Progenitor cell of endocrine pancreas (in vitro differentiated cells): ENCODE measurements at regions not wholly inside any gene's neighbourhood (a gene's known extent, or its start where the extent isn't known, plus 50 kb on each side); places are given as distances from the start of the nearest gene placed in this dataset.
"Not testable (repeated sequence)": the region's sequence is repeated elsewhere in the genome, so short reads cannot be mapped to it uniquely, and the experiment has no call there.

ENCODE experiments used
- DNase-seq: peaks from one replicate; pipeline ENCODE4 v3.0.0; 2021; ENCODE audit warnings: low spot score; ENCODE audit not compliant: unreplicated experiment
- H3K27ac Mint-ChIP-seq: 2 replicates; pipeline ENCODE4 v1.8.0; 2021; ENCODE audit warnings: mild to moderate bottlenecking, moderate library complexity, mixed read lengths
- H3K27me3 Mint-ChIP-seq: 2 replicates; pipeline ENCODE4 v1.8.0; 2021; ENCODE audit warnings: mixed read lengths
- H3K36me3 Mint-ChIP-seq: 2 replicates; pipeline ENCODE4 v1.8.0; 2022; ENCODE audit warnings: mixed read lengths; ENCODE audit not compliant: insufficient read depth
- H3K4me1 Mint-ChIP-seq: 2 replicates; pipeline ENCODE4 v1.8.0; 2021; ENCODE audit warnings: low read depth, mixed read lengths
- H3K4me3 Mint-ChIP-seq: 2 replicates; pipeline ENCODE4 v1.8.0; 2021; ENCODE audit warnings: low read depth, mild to moderate bottlenecking, moderate library complexity, mixed read lengths
- H3K9me3 Mint-ChIP-seq: 2 replicates; pipeline ENCODE4 v1.8.0; 2021; ENCODE audit warnings: low read depth, mixed read lengths
- TF ChIP-seq, protein P1 (sequence below): fragments of 200-600 bp; sonication (generic); IDR thresholded peaks from one replicate; pipeline ENCODE4 v1.5.0; 2021; ENCODE audit warnings: antibody characterized with exemption, mild to moderate bottlenecking; ENCODE audit not compliant: unreplicated experiment

DNA sequence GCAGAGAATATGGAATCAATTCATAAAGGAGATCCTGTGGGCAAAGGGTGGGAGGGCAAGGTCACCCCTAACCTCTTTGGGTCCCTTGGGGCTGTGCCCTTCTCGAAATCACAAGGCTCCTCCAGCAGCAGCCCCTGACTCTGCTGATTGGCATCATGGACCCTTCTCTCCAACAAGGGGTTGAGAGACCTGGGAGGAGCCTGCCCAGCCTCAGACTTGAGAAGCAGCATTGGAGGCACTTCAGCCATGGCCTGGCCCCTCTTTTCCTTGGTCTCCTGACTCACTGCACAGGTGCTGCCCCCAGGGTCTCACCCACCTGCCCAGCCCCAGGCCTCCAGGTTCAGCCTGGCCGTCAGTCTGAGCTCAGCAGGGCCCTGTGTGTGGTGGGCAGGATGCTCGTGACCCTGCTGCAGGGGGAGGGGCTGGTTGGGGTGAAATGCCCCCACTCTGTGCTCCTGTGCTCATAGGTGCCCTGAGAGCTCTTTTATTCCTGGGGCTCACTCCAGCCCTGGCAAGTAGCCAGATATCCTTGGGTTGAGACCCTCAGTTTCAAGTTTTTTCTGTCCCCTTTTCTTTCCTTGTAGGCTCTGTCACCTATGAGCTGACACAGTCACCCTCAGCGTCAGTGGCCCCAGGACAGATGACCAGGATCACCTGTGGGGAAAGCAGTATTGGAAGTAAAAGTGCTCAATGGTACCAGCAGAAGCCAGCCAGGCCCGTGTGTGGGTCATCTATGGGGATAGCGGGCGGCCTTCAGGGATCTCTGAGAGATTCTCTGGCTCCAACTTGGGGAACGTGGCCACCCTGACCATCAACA, 110.8 kb downstream of the GGTLC2 start:
- Mint-ChIP-seq H3K4me3 (no peak overlapping the region), H3K27me3 (peaks cover 30% of the 10 kb centered on the region), H3K4me1 (no peaks in the 10 kb centered on the region), H3K9me3 (no peaks in the 10 kb centered on the region), H3K36me3 (no peaks in the 10 kb centered on the region), H3K27ac (no peak overlapping the region)
- TF ChIP-seq, protein P1, sequence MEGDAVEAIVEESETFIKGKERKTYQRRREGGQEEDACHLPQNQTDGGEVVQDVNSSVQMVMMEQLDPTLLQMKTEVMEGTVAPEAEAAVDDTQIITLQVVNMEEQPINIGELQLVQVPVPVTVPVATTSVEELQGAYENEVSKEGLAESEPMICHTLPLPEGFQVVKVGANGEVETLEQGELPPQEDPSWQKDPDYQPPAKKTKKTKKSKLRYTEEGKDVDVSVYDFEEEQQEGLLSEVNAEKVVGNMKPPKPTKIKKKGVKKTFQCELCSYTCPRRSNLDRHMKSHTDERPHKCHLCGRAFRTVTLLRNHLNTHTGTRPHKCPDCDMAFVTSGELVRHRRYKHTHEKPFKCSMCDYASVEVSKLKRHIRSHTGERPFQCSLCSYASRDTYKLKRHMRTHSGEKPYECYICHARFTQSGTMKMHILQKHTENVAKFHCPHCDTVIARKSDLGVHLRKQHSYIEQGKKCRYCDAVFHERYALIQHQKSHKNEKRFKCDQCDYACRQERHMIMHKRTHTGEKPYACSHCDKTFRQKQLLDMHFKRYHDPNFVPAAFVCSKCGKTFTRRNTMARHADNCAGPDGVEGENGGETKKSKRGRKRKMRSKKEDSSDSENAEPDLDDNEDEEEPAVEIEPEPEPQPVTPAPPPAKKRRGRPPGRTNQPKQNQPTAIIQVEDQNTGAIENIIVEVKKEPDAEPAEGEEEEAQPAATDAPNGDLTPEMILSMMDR: no peak
- DNase-seq: no peak

DNA sequence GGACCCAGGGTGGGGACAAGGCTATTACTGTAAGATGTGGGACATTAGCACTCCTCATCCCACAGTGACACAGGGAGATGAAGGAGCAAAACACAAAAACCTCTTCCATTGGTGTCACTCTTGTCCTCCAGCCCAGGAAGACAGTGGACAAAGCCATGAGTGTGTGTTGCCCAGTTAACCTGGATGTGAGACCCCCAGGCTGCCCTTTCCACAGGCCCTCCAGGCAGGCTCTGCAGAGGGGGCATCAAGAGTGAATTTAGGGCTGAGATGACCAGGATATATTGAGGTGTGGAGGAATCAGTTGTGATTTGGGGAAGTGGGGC, 111.3 kb downstream of the GGTLC2 start:
- Mint-ChIP-seq H3K27me3 (peaks cover 32% of the 10 kb centered on the region), H3K4me1 (no peaks in the 10 kb centered on the region), H3K4me3 (no peak overlapping the region), H3K36me3 (no peaks in the 10 kb centered on the region), H3K9me3 (no peaks in the 10 kb centered on the region), H3K27ac (no peak overlapping the region)
- TF ChIP-seq, protein P1: no peak
- no peak for DNase-seq

DNA sequence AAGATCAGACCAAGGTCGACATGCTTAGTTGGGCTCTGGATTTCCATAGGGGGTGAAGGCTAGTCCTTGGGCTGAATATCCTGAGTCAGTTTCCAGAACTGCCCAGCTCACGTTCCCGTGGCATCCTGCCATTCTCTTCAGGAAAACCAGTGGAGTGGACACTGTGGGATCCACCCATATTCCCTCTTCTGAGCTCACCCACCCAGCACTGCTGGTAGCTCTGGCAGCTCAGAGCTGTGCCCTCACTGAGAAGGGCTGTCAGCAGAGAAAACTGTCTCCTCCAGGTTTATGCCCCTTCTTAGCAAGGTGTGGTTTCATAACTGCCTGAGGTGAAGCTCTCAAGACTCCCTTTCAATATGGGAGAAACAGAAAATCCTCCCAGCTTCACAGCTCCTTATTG, 111.7 kb downstream of the GGTLC2 start:
- Mint-ChIP-seq H3K4me3 (no peak overlapping the region), H3K4me1 (no peaks in the 10 kb centered on the region), H3K9me3 (no peaks in the 10 kb centered on the region), H3K27me3 (peaks cover 32% of the 10 kb centered on the region), H3K36me3 (no peaks in the 10 kb centered on the region), H3K27ac (no peak overlapping the region)
- DNase-seq: no peak
- TF ChIP-seq, protein P1: no peak

DNA sequence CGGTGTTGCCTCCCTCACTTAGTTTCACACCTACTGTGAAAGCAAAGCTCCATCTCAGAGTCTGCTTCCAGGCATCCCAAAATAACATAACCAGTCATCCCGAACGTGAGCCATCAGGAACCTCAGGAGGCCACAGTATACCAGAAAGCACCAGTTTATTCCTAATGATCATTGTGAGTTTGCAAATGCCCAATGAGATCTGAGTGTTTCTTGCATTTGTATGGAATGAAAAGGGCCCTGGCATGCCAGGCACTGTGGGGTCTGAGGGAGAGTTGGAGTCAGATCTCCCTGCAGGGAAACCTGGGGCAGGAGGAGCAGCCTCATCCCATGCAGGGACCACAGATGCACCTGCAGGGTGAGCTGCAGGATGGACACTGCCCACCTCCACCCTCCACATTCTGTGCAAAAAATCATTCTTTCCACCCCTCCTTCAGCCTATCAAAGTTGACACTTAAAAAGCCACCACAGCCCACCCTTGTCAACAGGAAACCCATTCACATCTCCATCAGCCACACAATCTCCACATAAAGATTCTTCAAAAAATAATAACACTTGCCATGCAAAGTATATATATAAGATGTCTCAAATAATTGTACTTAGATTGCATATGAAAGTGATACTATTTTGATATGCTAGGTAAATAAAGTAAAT, 112.3 kb downstream of the GGTLC2 start:
- H3K36me3 Mint-ChIP-seq, H3K27ac Mint-ChIP-seq, H3K4me1 Mint-ChIP-seq, DNase-seq, H3K9me3 Mint-ChIP-seq, H3K4me3 Mint-ChIP-seq: not testable (repeated sequence)
- peaks cover 32% of the 10 kb centered on the region for H3K27me3 Mint-ChIP-seq

DNA sequence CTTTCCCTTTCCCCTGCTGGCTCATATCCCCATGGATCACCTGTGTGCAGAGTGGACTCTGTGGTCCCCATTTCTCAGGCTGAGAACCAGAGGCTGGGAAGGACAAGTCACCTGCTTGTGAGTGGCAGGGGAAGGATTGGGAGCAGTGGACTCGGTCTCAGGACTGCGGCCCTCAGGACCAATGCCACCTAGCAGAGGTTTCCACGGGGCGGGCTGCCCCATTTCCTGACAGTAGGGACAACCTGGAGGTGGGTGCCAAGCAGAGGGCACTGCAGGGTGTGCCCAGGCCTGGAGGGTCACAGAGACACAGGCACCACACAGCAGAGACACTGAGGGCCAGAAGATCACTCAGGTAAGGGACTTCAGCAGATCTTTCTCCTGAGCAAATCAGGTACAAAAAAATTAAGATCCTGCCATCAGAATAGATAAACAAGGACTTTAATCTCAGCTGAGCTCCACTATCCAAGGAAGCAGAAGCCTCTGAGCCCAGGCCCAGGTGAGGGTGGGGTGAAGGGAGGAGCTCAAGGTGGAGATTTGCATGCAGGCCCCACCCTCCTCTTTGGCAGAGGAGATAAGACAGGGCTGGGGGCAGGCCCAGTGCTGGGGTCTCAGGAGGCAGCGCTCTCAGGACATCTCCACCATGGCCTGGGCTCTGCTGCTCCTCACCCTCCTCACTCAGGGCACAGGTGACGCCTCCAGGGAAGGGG, 113.8 kb downstream of the GGTLC2 start:
- DNase-seq, H3K9me3 Mint-ChIP-seq, H3K4me3 Mint-ChIP-seq, H3K27ac Mint-ChIP-seq, H3K36me3 Mint-ChIP-seq, H3K4me1 Mint-ChIP-seq: not testable (repeated sequence)
- peaks cover 31% of the 10 kb centered on the region for H3K27me3 Mint-ChIP-seq

DNA sequence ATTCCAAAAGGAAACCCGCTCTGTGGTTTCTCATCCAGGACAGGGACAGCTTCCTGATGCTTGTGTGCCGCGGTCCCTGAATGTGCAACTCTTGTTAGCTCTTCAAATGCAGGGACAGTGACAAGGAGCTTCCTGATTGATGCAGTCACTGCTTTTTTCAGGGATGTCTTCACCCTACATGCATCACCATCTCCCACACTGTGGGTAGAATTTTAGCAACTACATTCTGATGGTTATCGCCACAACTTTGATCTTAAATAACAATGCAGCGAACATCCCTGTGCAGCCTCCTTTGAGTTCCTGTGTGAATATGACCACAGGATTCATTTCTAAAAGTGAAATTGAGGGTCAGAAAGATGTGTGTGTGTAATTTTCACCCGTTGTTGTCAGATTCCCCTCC, 115.0 kb downstream of the GGTLC2 start:
- Mint-ChIP-seq H3K36me3 (no peaks in the 10 kb centered on the region), H3K9me3 (no peaks in the 10 kb centered on the region), H3K27me3 (peaks cover 27% of the 10 kb centered on the region), H3K27ac (no peak overlapping the region), H3K4me3 (no peak overlapping the region), H3K4me1 (no peaks in the 10 kb centered on the region)
- TF ChIP-seq, protein P1: no peak
- DNase-seq: no peak
